ENCODE measurements at regions not wholly inside any gene's neighbourhood (a gene's known extent, or its start where the extent isn't known, plus 50 kb on each side); places are given as distances from the start of the nearest gene placed in this dataset.

DNA sequence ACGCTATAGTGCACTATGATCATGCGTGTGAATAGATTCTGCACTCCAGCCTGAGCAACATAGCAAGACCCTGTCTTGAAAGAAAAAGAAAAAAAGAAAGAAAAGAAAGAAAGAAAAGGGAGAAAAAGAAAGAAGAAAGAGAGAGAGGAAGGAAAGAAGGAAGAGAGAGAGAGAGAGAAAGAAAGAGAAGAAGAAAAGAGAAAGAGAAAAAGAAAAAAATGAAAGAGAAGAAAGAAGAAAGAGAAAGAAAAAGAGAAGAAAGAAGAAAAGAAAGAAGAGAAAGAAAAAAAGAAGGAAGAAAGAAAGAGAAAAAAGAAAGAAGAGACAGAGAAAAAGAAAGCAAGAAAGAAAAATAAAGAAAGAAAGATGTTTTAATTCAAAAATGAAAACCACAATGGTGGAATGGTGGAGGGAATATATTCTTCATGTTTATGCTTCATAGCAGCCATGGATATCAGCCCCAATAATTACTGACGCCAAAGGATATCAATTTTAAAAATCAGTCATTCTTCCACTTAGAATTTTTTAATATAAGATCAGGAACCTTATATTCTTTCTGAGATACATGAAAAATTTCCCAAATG, 168.7 kb upstream of the TBCA start:
- Histone ChIP-seq H3K27me3 (ENCODE audit: insufficient read depth) (peaks cover 8% of the 10 kb centered on the region; the same call in 1 of the 2 replicates), H3K9me2 (no peaks in the 10 kb centered on the region), H3K79me2 (ENCODE audit: insufficient read depth) (no peaks in the 10 kb centered on the region), H3K9ac (no peak overlapping the region), H3K9me3 (no peaks in the 10 kb centered on the region), H3K4me1 (ENCODE audit: control insufficient read depth in 1 of 2, insufficient read depth in 2 of 2, low read depth in 1 of 2, low read length in 1 of 2) (peaks cover 0 to 8% of the 10 kb centered on the region in 2 experiments; a peak in 2 of 4 replicates), H3K4me3 (ENCODE audit: low read depth in 2 of 2, low read length in 1 of 2) (no peak overlapping the region), H2AFZ (ENCODE audit: low read depth) (no peak overlapping the region), H3F3A (replicated peaks; ENCODE audit: insufficient read depth) (no peaks in the 10 kb centered on the region), H3K36me3 (replicated peaks in 1 of 2; ENCODE audit: control insufficient read depth in 1 of 2, insufficient read depth in 2 of 2, low read length in 1 of 2) (peaks cover 0 to 4% of the 10 kb centered on the region in 2 experiments), H3K4me2 (no peak overlapping the region), H3K27ac (ENCODE audit: low read depth in 2 of 2, low read length in 1 of 2) (no peak overlapping the region), H4K20me1 (ENCODE audit: insufficient read depth) (no peaks in the 10 kb centered on the region)
- 81% methylated on average over 3 of the region's 3 CpGs for WGBS (ENCODE audit: low lambda C conversion rate)
- ChIA-PET CTCF (interaction anchor here (1.0 to 1.6 kb wide), 2 partner anchors 11 to 28 kb away, joined by 3 to 6 read pairs; no protein-coding TSS in a partner anchor), POLR2A (no interaction called here)
- TF ChIP-seq ZBTB33 (IDR thresholded peaks at IDR 0.05; ENCODE audit: borderline replicate concordance, low read depth) (no peak), FOSL2 (IDR thresholded peaks at IDR 0.05; ENCODE audit: borderline replicate concordance, low read depth) (no peak), NFIC (IDR thresholded peaks at IDR 0.05; ENCODE audit: borderline replicate concordance) (no peak), MEF2A (IDR thresholded peaks at IDR 0.05; ENCODE audit: borderline replicate concordance, low read depth) (no peak), RAD21 (IDR thresholded peaks at IDR 0.05; ENCODE audit: low read length) (no peak), TEAD4 (IDR thresholded peaks at IDR 0.05; ENCODE audit: borderline replicate concordance, insufficient read depth) (no peak), GABPA (IDR thresholded peaks at IDR 0.05; ENCODE audit: low read depth) (no peak), MXI1 (IDR thresholded peaks at IDR 0.05; ENCODE audit: low read depth, low read length) (no peak), NRF1 (IDR thresholded peaks at IDR 0.05; ENCODE audit: low read depth, low read length) (no peak), SIN3A (IDR thresholded peaks at IDR 0.05; ENCODE audit: borderline replicate concordance, low read depth, low read length) (no peak), EP300 (IDR thresholded peaks at IDR 0.05; ENCODE audit: borderline replicate concordance in 1 of 2, low read depth in 1 of 2, low read length in 1 of 2) (no peak), EZH2phosphoT487 (IDR thresholded peaks at IDR 0.05; ENCODE audit: borderline replicate concordance, low read depth) (no peak), TCF12 (IDR thresholded peaks at IDR 0.05) (no peak), RFX5 (IDR thresholded peaks at IDR 0.05; ENCODE audit: low read length) (no peak), JUND (IDR thresholded peaks at IDR 0.05) (no peak), RXRA (IDR thresholded peaks at IDR 0.05; ENCODE audit: borderline replicate concordance, low read depth) (no peak), RCOR1 (IDR thresholded peaks at IDR 0.05; ENCODE audit: low read length) (no peak), PBX3 (IDR thresholded peaks at IDR 0.05) (no peak)
- TF ChIP-seq, protein P1, sequence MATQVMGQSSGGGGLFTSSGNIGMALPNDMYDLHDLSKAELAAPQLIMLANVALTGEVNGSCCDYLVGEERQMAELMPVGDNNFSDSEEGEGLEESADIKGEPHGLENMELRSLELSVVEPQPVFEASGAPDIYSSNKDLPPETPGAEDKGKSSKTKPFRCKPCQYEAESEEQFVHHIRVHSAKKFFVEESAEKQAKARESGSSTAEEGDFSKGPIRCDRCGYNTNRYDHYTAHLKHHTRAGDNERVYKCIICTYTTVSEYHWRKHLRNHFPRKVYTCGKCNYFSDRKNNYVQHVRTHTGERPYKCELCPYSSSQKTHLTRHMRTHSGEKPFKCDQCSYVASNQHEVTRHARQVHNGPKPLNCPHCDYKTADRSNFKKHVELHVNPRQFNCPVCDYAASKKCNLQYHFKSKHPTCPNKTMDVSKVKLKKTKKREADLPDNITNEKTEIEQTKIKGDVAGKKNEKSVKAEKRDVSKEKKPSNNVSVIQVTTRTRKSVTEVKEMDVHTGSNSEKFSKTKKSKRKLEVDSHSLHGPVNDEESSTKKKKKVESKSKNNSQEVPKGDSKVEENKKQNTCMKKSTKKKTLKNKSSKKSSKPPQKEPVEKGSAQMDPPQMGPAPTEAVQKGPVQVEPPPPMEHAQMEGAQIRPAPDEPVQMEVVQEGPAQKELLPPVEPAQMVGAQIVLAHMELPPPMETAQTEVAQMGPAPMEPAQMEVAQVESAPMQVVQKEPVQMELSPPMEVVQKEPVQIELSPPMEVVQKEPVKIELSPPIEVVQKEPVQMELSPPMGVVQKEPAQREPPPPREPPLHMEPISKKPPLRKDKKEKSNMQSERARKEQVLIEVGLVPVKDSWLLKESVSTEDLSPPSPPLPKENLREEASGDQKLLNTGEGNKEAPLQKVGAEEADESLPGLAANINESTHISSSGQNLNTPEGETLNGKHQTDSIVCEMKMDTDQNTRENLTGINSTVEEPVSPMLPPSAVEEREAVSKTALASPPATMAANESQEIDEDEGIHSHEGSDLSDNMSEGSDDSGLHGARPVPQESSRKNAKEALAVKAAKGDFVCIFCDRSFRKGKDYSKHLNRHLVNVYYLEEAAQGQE (IDR thresholded peaks at IDR 0.05; ENCODE audit: low read depth, low read length), result no peak
- TF ChIP-seq, protein P2, sequence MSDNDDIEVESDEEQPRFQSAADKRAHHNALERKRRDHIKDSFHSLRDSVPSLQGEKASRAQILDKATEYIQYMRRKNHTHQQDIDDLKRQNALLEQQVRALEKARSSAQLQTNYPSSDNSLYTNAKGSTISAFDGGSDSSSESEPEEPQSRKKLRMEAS (IDR thresholded peaks at IDR 0.05; ENCODE audit: low read depth), result no peak
- no peak for DNase-seq
